ENCODE measurements at regions not wholly inside any gene's neighbourhood (a gene's known extent, or its start where the extent isn't known, plus 50 kb on each side); places are given as distances from the start of the nearest gene placed in this dataset.

DNA sequence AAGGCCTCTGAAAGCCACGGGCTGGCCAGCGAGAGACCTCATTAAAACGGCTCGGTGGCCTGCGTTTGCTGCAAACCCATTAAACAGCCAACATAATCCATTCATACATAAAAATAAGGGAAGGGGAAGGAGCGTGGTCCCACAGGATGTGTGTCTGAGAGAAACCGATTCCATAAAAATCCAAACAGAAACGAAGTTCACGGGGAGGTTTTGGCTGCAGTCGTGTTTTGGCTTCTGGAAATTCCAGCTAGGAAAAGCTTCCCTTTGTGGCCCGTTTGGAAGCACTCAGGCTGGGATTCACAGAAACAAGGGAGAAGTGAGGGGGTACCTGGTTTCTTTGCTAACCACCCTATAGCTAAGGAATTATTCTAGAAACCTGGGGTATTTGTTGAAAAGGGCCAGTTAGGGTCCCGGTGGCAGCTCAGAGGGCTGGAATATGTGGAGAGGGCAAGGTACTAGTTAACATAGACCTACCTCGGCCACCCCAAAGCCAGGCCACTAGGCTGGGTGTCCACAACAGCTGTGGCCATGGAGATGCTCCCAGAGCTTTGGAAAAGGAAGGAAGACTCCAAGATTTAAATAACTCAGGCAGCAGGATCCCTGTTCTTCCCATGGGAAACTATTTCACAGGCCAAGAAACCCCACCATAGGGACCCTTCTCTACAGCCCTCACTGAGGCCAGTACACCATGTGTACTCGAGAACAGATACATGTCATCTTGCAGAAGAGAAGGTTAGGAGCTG lies 166.8 kb downstream of the BCOR start:
- no peak for TF ChIP-seq POLR2A (IDR thresholded peaks at IDR 0.05)
- TF ChIP-seq, protein P1, sequence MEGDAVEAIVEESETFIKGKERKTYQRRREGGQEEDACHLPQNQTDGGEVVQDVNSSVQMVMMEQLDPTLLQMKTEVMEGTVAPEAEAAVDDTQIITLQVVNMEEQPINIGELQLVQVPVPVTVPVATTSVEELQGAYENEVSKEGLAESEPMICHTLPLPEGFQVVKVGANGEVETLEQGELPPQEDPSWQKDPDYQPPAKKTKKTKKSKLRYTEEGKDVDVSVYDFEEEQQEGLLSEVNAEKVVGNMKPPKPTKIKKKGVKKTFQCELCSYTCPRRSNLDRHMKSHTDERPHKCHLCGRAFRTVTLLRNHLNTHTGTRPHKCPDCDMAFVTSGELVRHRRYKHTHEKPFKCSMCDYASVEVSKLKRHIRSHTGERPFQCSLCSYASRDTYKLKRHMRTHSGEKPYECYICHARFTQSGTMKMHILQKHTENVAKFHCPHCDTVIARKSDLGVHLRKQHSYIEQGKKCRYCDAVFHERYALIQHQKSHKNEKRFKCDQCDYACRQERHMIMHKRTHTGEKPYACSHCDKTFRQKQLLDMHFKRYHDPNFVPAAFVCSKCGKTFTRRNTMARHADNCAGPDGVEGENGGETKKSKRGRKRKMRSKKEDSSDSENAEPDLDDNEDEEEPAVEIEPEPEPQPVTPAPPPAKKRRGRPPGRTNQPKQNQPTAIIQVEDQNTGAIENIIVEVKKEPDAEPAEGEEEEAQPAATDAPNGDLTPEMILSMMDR (IDR thresholded peaks at IDR 0.05) = no peak

Data from transverse colon (tissue), 3 donors.